ENCODE measurements at regions not wholly inside any gene's neighbourhood (a gene's known extent, or its start where the extent isn't known, plus 50 kb on each side); places are given as distances from the start of the nearest gene placed in this dataset.

GRCh38 chr7:96418581-96418980 lies 96.7 kb upstream of the SLC25A13 start:
- ChIA-PET POLR2A (no interaction called here), CTCF (no interaction called here)
- no peak overlapping the region for H3K4me3 Mint-ChIP-seq
- H3K4me1 Mint-ChIP-seq = peaks cover 7% of the 10 kb centered on the region
- peaks cover 6% of the 10 kb centered on the region; the same call in 1 of the 2 replicates for H3K9me3 Mint-ChIP-seq
- H3K27me3 Mint-ChIP-seq (ENCODE audit: low read depth) = no peaks in the 10 kb centered on the region; the same call in 1 of the 2 replicates
- TF ChIP-seq GABPB1 (CRISPR knock-in tag; IDR thresholded peaks at IDR 0.05) (no peak), SMAD3 (CRISPR knock-in tag; IDR thresholded peaks at IDR 0.05; ENCODE audit: borderline replicate concordance) (no peak)
- TF ChIP-seq, protein P1, sequence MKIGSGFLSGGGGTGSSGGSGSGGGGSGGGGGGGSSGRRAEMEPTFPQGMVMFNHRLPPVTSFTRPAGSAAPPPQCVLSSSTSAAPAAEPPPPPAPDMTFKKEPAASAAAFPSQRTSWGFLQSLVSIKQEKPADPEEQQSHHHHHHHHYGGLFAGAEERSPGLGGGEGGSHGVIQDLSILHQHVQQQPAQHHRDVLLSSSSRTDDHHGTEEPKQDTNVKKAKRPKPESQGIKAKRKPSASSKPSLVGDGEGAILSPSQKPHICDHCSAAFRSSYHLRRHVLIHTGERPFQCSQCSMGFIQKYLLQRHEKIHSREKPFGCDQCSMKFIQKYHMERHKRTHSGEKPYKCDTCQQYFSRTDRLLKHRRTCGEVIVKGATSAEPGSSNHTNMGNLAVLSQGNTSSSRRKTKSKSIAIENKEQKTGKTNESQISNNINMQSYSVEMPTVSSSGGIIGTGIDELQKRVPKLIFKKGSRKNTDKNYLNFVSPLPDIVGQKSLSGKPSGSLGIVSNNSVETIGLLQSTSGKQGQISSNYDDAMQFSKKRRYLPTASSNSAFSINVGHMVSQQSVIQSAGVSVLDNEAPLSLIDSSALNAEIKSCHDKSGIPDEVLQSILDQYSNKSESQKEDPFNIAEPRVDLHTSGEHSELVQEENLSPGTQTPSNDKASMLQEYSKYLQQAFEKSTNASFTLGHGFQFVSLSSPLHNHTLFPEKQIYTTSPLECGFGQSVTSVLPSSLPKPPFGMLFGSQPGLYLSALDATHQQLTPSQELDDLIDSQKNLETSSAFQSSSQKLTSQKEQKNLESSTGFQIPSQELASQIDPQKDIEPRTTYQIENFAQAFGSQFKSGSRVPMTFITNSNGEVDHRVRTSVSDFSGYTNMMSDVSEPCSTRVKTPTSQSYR (CRISPR knock-in tag; IDR thresholded peaks at IDR 0.05) = no peak
- no peak overlapping the region for H3K27ac Mint-ChIP-seq
- H3K36me3 Mint-ChIP-seq = no peaks in the 10 kb centered on the region
- DNase-seq (ENCODE audit: low spot score) = no peak
- ATAC-seq = no peak

GRCh38 chr7:96417784-96418183 lies 95.9 kb upstream of the SLC25A13 start:
- no peaks in the 10 kb centered on the region for H3K36me3 Mint-ChIP-seq
- no peak overlapping the region for H3K4me3 Mint-ChIP-seq
- TF ChIP-seq MXD4 (CRISPR knock-in tag; IDR thresholded peaks at IDR 0.05; ENCODE audit: borderline replicate concordance) (no peak), TEAD1 (CRISPR knock-in tag; IDR thresholded peaks at IDR 0.05) (no peak), GABPB1 (CRISPR knock-in tag; IDR thresholded peaks at IDR 0.05) (no peak), TP53 (CRISPR knock-in tag; IDR thresholded peaks at IDR 0.05) (no peak), ELF4 (CRISPR knock-in tag; IDR thresholded peaks at IDR 0.05; ENCODE audit: low read depth) (no peak)
- peaks cover 6% of the 10 kb centered on the region; the same call in 1 of the 2 replicates for H3K9me3 Mint-ChIP-seq
- DNase-seq (ENCODE audit: low spot score) (no peak), ATAC-seq (no peak)
- H3K27ac Mint-ChIP-seq = no peak overlapping the region
- peaks cover 7% of the 10 kb centered on the region for H3K4me1 Mint-ChIP-seq
- H3K27me3 Mint-ChIP-seq (ENCODE audit: low read depth) = no peaks in the 10 kb centered on the region; the same call in 1 of the 2 replicates
- ChIA-PET CTCF (no interaction called here), POLR2A (no interaction called here)

- DNase-seq (ENCODE audit: low spot score) = no peak
- ChIA-PET POLR2A (no interaction called here), CTCF (no interaction called here)
- TF ChIP-seq SP1 (CRISPR knock-in tag; conservative IDR thresholded peaks at IDR 0.05) (no peak), ATF1 (CRISPR knock-in tag; IDR thresholded peaks at IDR 0.05) (no peak), ZMAT4 (CRISPR knock-in tag; IDR thresholded peaks at IDR 0.05) (no peak), ARID4B (CRISPR knock-in tag; IDR thresholded peaks at IDR 0.05; ENCODE audit: borderline replicate concordance) (no peak), CREB1 (CRISPR knock-in tag; IDR thresholded peaks at IDR 0.05) (no peak), EMX1 (CRISPR knock-in tag; IDR thresholded peaks at IDR 0.05) (no peak), ETV6 (CRISPR knock-in tag; IDR thresholded peaks at IDR 0.05) (no peak), ZNF423 (CRISPR knock-in tag; IDR thresholded peaks at IDR 0.05) (no peak)
- TF ChIP-seq, protein P2, sequence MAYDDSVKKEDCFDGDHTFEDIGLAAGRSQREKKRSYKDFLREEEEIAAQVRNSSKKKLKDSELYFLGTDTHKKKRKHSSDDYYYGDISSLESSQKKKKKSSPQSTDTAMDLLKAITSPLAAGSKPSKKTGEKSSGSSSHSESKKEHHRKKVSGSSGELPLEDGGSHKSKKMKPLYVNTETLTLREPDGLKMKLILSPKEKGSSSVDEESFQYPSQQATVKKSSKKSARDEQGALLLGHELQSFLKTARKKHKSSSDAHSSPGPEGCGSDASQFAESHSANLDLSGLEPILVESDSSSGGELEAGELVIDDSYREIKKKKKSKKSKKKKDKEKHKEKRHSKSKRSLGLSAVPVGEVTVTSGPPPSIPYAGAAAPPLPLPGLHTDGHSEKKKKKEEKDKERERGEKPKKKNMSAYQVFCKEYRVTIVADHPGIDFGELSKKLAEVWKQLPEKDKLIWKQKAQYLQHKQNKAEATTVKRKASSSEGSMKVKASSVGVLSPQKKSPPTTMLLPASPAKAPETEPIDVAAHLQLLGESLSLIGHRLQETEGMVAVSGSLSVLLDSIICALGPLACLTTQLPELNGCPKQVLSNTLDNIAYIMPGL (CRISPR knock-in tag; IDR thresholded peaks at IDR 0.05) = no peak
- no peak for ATAC-seq
- no peak overlapping the region for H3K4me3 Mint-ChIP-seq
- no peak overlapping the region for H3K27ac Mint-ChIP-seq
- H3K27me3 Mint-ChIP-seq (ENCODE audit: low read depth) = no peaks in the 10 kb centered on the region; the same call in 1 of the 2 replicates
- peaks cover 6% of the 10 kb centered on the region; the same call in 1 of the 2 replicates for H3K9me3 Mint-ChIP-seq
- peaks cover 7% of the 10 kb centered on the region for H3K4me1 Mint-ChIP-seq
- no peaks in the 10 kb centered on the region for H3K36me3 Mint-ChIP-seq
Observed at GRCh38 chr7:96416599-96416998, 94.7 kb upstream of the SLC25A13 start.
